Eye (tissue), 1 donor: ENCODE measurements at regions not wholly inside any gene's neighbourhood (a gene's known extent, or its start where the extent isn't known, plus 50 kb on each side); places are given as distances from the start of the nearest gene placed in this dataset.

Experiments used
- DNase-seq: peaks from one replicate; pipeline ENCODE4 v3.0.0-alpha.2; 2015

- DNase-seq, result peak; percentile 50
These were observed 60.8 kb upstream of the RPS6KA2 start for GRCh38 chr6:166687879-166688205.

GRCh38 chr6:166687070-166687878, 60.2 kb upstream of the RPS6KA2 start:
- no peak for DNase-seq

GRCh38 chr6:166686317-166686716, 59.3 kb upstream of the RPS6KA2 start:
- no peak for DNase-seq

- DNase-seq, result no peak
These were observed 57.8 kb upstream of the RPS6KA2 start for GRCh38 chr6:166684866-166685265.

DNA sequence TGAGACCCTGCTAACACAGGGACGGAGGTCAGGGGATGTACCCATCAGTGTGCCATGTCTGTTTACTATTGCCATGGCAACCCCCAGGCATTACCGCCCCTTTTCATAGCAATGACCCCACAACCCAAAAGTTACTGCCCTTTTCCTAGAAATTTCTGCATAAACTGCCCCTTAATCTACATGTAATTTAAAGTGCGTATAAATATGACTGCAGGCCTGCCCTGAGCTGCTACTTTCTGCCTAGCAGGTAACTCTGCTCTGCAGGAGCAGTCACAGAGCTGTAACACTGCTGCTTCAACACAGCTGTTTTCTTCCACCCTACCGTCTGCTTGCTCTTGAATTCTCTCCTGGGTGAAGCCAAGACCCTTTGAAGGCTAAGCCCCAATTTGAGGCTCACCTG, 57.1 kb upstream of the RPS6KA2 start:
- no peak for DNase-seq

- no peak for DNase-seq
These were observed 56.4 kb upstream of the RPS6KA2 start for GRCh38 chr6:166683477-166683876.

DNA sequence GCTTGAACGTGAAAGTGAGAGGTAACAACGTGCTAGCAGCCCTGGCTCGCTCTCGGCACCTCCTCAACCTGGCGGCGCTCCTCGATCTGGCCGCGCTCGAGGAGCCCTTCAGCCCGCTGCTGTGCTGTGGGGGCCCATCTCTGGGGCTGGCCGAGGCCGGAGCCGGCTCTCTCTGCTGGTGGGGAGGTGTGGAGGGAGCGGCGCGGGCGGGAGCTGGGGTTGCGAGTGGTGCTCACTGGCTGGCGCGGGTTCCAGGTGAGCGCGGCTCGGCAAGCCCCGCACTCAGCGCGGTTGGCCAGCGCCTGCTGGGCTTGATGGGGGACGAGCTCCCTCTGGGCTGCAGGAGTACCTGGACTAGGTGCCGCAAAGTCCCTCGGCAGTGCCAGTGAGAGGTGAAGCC, 52.5 kb upstream of the RPS6KA2 start:
- DNase-seq, result no peak

- DNase-seq, result no peak
These were observed 51.4 kb upstream of the RPS6KA2 start for GRCh38 chr6:166678426-166678825.

GRCh38 chr6:166677941-166678340, 50.9 kb upstream of the RPS6KA2 start:
- no peak for DNase-seq
